Hepatocyte (in vitro differentiated cells): ENCODE measurements at regions not wholly inside any gene's neighbourhood (a gene's known extent, or its start where the extent isn't known, plus 50 kb on each side); places are given as distances from the start of the nearest gene placed in this dataset.

Source experiments
- CTCF ChIP-seq: fragments of 200-600 bp; sonication (generic); IDR thresholded peaks from 2 replicates; pipeline ENCODE4 v1.5.1; 2016; ENCODE audit warnings: antibody characterized with exemption, mild to moderate bottlenecking; ENCODE audit not compliant: poor library complexity
- EZH2 ChIP-seq: fragments of 200-600 bp; sonication (generic); IDR thresholded peaks from 2 replicates; pipeline ENCODE4 v1.6.1; 2016; ENCODE audit warnings: antibody characterized with exemption, mild to moderate bottlenecking, borderline replicate concordance
- EZH2phosphoT487 ChIP-seq: fragments of 200-600 bp; sonication (generic); IDR thresholded peaks from one replicate; pipeline ENCODE4 v1.6.1; 2018; ENCODE audit warnings: antibody characterized with exemption, mild to moderate bottlenecking, low read depth, moderate library complexity; ENCODE audit not compliant: unreplicated experiment, severe bottlenecking

GRCh38 chr1:192758492-192758891 lies 50.3 kb upstream of the RGS2 start:
- TF ChIP-seq CTCF (no peak), EZH2 (no peak), EZH2phosphoT487 (no peak)
